ENCODE measurements at regions not wholly inside any gene's neighbourhood (a gene's known extent, or its start where the extent isn't known, plus 50 kb on each side); places are given as distances from the start of the nearest gene placed in this dataset.
"Not testable (repeated sequence)": the region's sequence is repeated elsewhere in the genome, so short reads cannot be mapped to it uniquely, and the experiment has no call there.

DNA sequence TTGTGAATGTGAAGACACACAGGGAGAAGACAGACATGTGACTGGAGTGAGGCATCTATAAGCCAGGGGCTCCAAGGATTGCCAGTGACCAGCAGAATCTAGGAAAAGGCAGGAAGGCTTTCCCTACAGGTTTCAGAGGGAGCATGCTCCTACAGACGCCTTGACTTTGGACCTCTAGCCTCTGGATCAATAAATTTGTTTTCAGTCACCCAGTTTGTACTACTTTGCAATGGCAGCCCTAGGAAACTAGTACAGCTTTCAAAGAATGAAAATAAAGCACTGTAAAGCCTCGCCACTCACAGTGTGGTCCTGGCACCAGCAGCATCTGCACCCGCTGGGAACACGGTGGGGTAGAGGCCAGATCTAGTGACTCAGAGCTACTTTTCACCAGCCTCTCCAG lies 510.0 kb downstream of the LTN1 start:
- H3K4me1 Mint-ChIP-seq: peaks cover 6% of the 10 kb centered on the region

DNA sequence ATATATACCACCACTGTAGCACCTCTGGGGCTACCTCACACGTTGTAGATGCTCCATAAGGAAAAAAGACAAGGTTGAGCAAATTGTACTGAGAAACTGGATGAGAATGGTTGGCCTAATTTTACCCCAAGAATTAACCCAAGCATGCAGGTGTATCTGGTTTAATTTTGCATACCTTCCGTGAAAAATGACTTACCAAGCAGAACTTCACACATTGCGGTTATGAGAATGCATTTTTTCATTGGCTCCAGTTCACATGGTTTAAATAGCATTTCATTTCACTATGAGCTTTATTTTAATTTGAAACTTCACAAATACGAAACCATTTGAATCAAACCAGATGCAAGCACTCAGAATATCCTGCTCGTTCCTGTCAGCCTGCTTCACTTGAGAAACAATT lies 512.2 kb downstream of the LTN1 start:
- peaks cover 4% of the 10 kb centered on the region for H3K9me3 Mint-ChIP-seq
- no peak for DNase-seq (ENCODE audit: low spot score)

More for the DNA sequence above, 510.0 kb downstream of the LTN1 start:
- Histone ChIP-seq H3K9me3 (ENCODE audit: low read depth) (no peaks in the 10 kb centered on the region), H3K27ac (no peak overlapping the region), H3K79me2 (ENCODE audit: low read depth) (no peaks in the 10 kb centered on the region), H3K4me3 (no peak overlapping the region), H2AFZ (replicated peaks) (peak overlapping the region; percentile 42), H3K4me1 (no peaks in the 10 kb centered on the region), H3K4me2 (no peak overlapping the region), H3K36me3 (no peaks in the 10 kb centered on the region), H3F3A (ENCODE audit: low read depth) (no peaks in the 10 kb centered on the region), H3K9ac (no peak overlapping the region), H4K20me1 (ENCODE audit: low read depth) (no peaks in the 10 kb centered on the region), H3K27me3 (no peaks in the 10 kb centered on the region)
- no peak for DNase-seq (ENCODE audit: low spot score)
- H3K36me3 Mint-ChIP-seq: no peaks in the 10 kb centered on the region
- no peak overlapping the region for H3K4me3 Mint-ChIP-seq
- H3K27me3 Mint-ChIP-seq (ENCODE audit: insufficient read depth, low read depth): peaks cover 2% of the 10 kb centered on the region
- H3K9me3 Mint-ChIP-seq: peaks cover 4% of the 10 kb centered on the region
- TF ChIP-seq EZH2phosphoT487 (IDR thresholded peaks at IDR 0.05) (no peak), EZH2 (IDR thresholded peaks at IDR 0.05) (no peak), CTCF (IDR thresholded peaks at IDR 0.05) (no peak)
- no peak overlapping the region for H3K27ac Mint-ChIP-seq

GRCh38 chr21:28473530-28474220 lies 519.0 kb downstream of the LTN1 start:
- DNase-seq (ENCODE audit: low spot score): no peak
- H3K79me2 ChIP-seq (ENCODE audit: low read depth): no peaks in the 10 kb centered on the region
- no peak overlapping the region for H3K4me3 ChIP-seq
- no peak overlapping the region for H2AFZ ChIP-seq (replicated peaks)
- H3K36me3 ChIP-seq: no peaks in the 10 kb centered on the region
- H3K27me3 ChIP-seq: no peaks in the 10 kb centered on the region
- no peaks in the 10 kb centered on the region for H3K36me3 Mint-ChIP-seq
- H3F3A ChIP-seq (ENCODE audit: low read depth): no peaks in the 10 kb centered on the region
- no peaks in the 10 kb centered on the region for H3K9me3 ChIP-seq (ENCODE audit: low read depth)
- H3K4me3 Mint-ChIP-seq: no peak overlapping the region
- H3K27ac ChIP-seq: no peak overlapping the region
- H4K20me1 ChIP-seq (ENCODE audit: low read depth): no peaks in the 10 kb centered on the region
- H3K27ac Mint-ChIP-seq: no peak overlapping the region
- H3K4me1 ChIP-seq: no peaks in the 10 kb centered on the region
- H3K27me3 Mint-ChIP-seq (ENCODE audit: insufficient read depth, low read depth): peaks cover 5% of the 10 kb centered on the region
- no peak overlapping the region for H3K4me2 ChIP-seq
- TF ChIP-seq EZH2 (IDR thresholded peaks at IDR 0.05): no peak
- no peak for TF ChIP-seq EZH2phosphoT487 (IDR thresholded peaks at IDR 0.05)
- no peak for TF ChIP-seq CTCF (IDR thresholded peaks at IDR 0.05)
- no peaks in the 10 kb centered on the region for H3K4me1 Mint-ChIP-seq
- H3K9me3 Mint-ChIP-seq: peaks cover 2% of the 10 kb centered on the region
- H3K9ac ChIP-seq: no peak overlapping the region

More for the DNA sequence above, 512.2 kb downstream of the LTN1 start:
- Histone ChIP-seq H3F3A (ENCODE audit: low read depth) (no peaks in the 10 kb centered on the region), H3K4me3 (no peak overlapping the region), H4K20me1 (ENCODE audit: low read depth) (no peaks in the 10 kb centered on the region), H3K27ac (no peak overlapping the region), H2AFZ (replicated peaks) (no peak overlapping the region), H3K4me2 (no peak overlapping the region), H3K4me1 (no peaks in the 10 kb centered on the region), H3K79me2 (ENCODE audit: low read depth) (no peaks in the 10 kb centered on the region), H3K27me3 (no peaks in the 10 kb centered on the region), H3K36me3 (no peaks in the 10 kb centered on the region), H3K9me3 (ENCODE audit: low read depth) (no peaks in the 10 kb centered on the region), H3K9ac (no peak overlapping the region)
- Mint-ChIP-seq H3K4me1 (peaks cover 6% of the 10 kb centered on the region), H3K27me3 (ENCODE audit: insufficient read depth, low read depth) (peaks cover 2% of the 10 kb centered on the region), H3K27ac (no peak overlapping the region), H3K4me3 (no peak overlapping the region), H3K36me3 (no peaks in the 10 kb centered on the region)
- no peak for TF ChIP-seq EZH2phosphoT487 (IDR thresholded peaks at IDR 0.05)
- TF ChIP-seq CTCF (IDR thresholded peaks at IDR 0.05): no peak
- no peak for TF ChIP-seq EZH2 (IDR thresholded peaks at IDR 0.05)

- not testable (repeated sequence) for H3K27me3 Mint-ChIP-seq (ENCODE audit: insufficient read depth, low read depth); H3K9me3 ChIP-seq (ENCODE audit: low read depth); H3K4me2 ChIP-seq; H3K27ac ChIP-seq; H3K9ac ChIP-seq; H3K79me2 ChIP-seq (ENCODE audit: low read depth); H3F3A ChIP-seq (ENCODE audit: low read depth); H3K4me1 ChIP-seq; H3K4me1 Mint-ChIP-seq; H3K4me3 Mint-ChIP-seq; H3K9me3 Mint-ChIP-seq; H2AFZ ChIP-seq (replicated peaks); H4K20me1 ChIP-seq (ENCODE audit: low read depth); H3K36me3 ChIP-seq; H3K36me3 Mint-ChIP-seq; H3K4me3 ChIP-seq; DNase-seq (ENCODE audit: low spot score); H3K27ac Mint-ChIP-seq; H3K27me3 ChIP-seq
Observed at GRCh38 chr21:28472543-28472942, 520.1 kb downstream of the LTN1 start.
